ENCODE measurements at regions not wholly inside any gene's neighbourhood (a gene's known extent, or its start where the extent isn't known, plus 50 kb on each side); places are given as distances from the start of the nearest gene placed in this dataset.

DNA sequence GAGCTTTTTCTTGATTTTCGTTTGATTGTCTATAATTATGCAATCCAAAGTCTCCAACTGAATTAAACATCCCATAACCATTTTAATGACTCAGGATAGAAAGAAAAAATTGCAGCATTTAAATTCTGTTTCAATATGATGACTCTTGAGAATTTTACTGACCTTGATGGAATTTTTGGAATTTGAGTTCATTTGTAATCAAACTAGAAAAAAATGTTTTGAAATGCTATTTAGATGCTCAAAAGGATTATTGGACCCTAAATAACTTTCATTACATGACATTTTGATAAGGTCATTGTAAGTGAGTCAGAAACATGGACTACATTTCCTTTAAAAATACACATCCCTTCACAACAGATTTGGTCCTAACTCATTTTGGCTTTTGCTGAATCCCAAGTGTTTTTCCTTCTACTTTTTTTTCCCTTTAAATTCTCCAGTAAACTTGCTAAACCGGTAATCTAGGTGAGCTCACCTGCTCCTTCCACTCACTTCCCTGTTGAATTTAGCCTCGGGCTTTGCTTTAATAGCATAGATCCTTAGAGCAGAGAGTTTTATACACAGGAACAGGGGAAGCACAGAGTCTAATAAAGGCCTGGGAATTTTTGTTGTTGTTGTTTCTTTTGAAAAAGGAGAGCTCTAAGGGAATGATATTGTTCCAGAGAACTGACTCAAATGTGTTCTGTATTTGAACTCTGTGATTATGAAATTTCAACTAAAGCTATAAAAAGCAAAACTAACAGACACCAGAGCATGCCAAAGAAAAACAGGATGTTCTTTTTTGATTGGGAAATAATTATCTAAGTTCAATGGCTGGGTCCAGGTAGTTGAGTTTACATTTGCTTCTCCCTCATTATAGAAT is 1088.2 kb upstream of the CITED2 start:
- no peak for TF ChIP-seq CTCF (IDR thresholded peaks at IDR 0.05 in 4 of 5, conservative IDR thresholded peaks at IDR 0.05 in 1 of 5)
- TF ChIP-seq POLR2A (IDR thresholded peaks at IDR 0.05) = no peak
